ENCODE measurements at regions not wholly inside any gene's neighbourhood (a gene's known extent, or its start where the extent isn't known, plus 50 kb on each side); places are given as distances from the start of the nearest gene placed in this dataset.
"Not testable (repeated sequence)": the region's sequence is repeated elsewhere in the genome, so short reads cannot be mapped to it uniquely, and the experiment has no call there.

- Mint-ChIP-seq H3K27ac (ENCODE audit: unreplicated experiment) (no peak overlapping the region), H3K27me3 (ENCODE audit: low read depth) (peaks cover 7% of the 10 kb centered on the region), H3K9me3 (ENCODE audit: low read depth) (no peaks in the 10 kb centered on the region), H3K36me3 (ENCODE audit: low read depth) (no peaks in the 10 kb centered on the region), H3K4me3 (ENCODE audit: unreplicated experiment) (no peak overlapping the region), H3K4me1 (ENCODE audit: low read depth) (no peaks in the 10 kb centered on the region)
- no peak for TF ChIP-seq CTCF (IDR thresholded peaks at IDR 0.05)
- no peak for DNase-seq (ENCODE audit: low spot score)
These were observed 453.7 kb downstream of the NAV3 start for GRCh38 chr12:78284417-78284816.

GRCh38 chr12:78290606-78291345 lies 460.1 kb downstream of the NAV3 start:
- DNase-seq (ENCODE audit: low spot score) = no peak
- H3K27ac Mint-ChIP-seq (ENCODE audit: unreplicated experiment) = peak overlapping the region; percentile 38
- peaks cover 2% of the 10 kb centered on the region for H3K27me3 Mint-ChIP-seq (ENCODE audit: low read depth)
- H3K36me3 Mint-ChIP-seq (ENCODE audit: low read depth) = no peaks in the 10 kb centered on the region
- H3K4me3 Mint-ChIP-seq (ENCODE audit: unreplicated experiment) = peak overlapping the region; percentile 35
- H3K9me3 Mint-ChIP-seq (ENCODE audit: low read depth) = no peaks in the 10 kb centered on the region
- peaks cover 29% of the 10 kb centered on the region for H3K4me1 Mint-ChIP-seq (ENCODE audit: low read depth)
- no peak for TF ChIP-seq CTCF (IDR thresholded peaks at IDR 0.05)

GRCh38 chr12:78293059-78293686 lies 462.5 kb downstream of the NAV3 start:
- no peak for DNase-seq (ENCODE audit: low spot score)
- Mint-ChIP-seq H3K36me3 (ENCODE audit: low read depth) (no peaks in the 10 kb centered on the region), H3K4me3 (ENCODE audit: unreplicated experiment) (no peak overlapping the region), H3K27ac (ENCODE audit: unreplicated experiment) (no peak overlapping the region), H3K9me3 (ENCODE audit: low read depth) (no peaks in the 10 kb centered on the region), H3K27me3 (ENCODE audit: low read depth) (no peaks in the 10 kb centered on the region), H3K4me1 (ENCODE audit: low read depth) (peaks cover 29% of the 10 kb centered on the region)
- TF ChIP-seq CTCF (IDR thresholded peaks at IDR 0.05) = no peak

GRCh38 chr12:78301282-78301681 lies 470.6 kb downstream of the NAV3 start:
- not testable (repeated sequence) for H3K36me3 Mint-ChIP-seq (ENCODE audit: low read depth); H3K27ac Mint-ChIP-seq (ENCODE audit: unreplicated experiment); DNase-seq (ENCODE audit: low spot score); H3K9me3 Mint-ChIP-seq (ENCODE audit: low read depth); H3K4me3 Mint-ChIP-seq (ENCODE audit: unreplicated experiment); H3K4me1 Mint-ChIP-seq (ENCODE audit: low read depth); H3K27me3 Mint-ChIP-seq (ENCODE audit: low read depth)

GRCh38 chr12:78305808-78306207 lies 475.1 kb downstream of the NAV3 start:
- H3K4me3 Mint-ChIP-seq (ENCODE audit: unreplicated experiment) = no peak overlapping the region
- H3K27me3 Mint-ChIP-seq (ENCODE audit: low read depth) = peaks cover 7% of the 10 kb centered on the region
- H3K27ac Mint-ChIP-seq (ENCODE audit: unreplicated experiment) = no peak overlapping the region
- H3K4me1 Mint-ChIP-seq (ENCODE audit: low read depth) = no peaks in the 10 kb centered on the region
- no peak for DNase-seq (ENCODE audit: low spot score)
- TF ChIP-seq CTCF (IDR thresholded peaks at IDR 0.05) = no peak
- H3K9me3 Mint-ChIP-seq (ENCODE audit: low read depth) = peaks cover 2% of the 10 kb centered on the region
- no peaks in the 10 kb centered on the region for H3K36me3 Mint-ChIP-seq (ENCODE audit: low read depth)

- no peak overlapping the region for H3K27ac Mint-ChIP-seq (ENCODE audit: unreplicated experiment)
- no peaks in the 10 kb centered on the region for H3K36me3 Mint-ChIP-seq (ENCODE audit: low read depth)
- H3K27me3 Mint-ChIP-seq (ENCODE audit: low read depth) = peaks cover 8% of the 10 kb centered on the region
- no peak for TF ChIP-seq CTCF (IDR thresholded peaks at IDR 0.05)
- no peak overlapping the region for H3K4me3 Mint-ChIP-seq (ENCODE audit: unreplicated experiment)
- H3K4me1 Mint-ChIP-seq (ENCODE audit: low read depth) = no peaks in the 10 kb centered on the region
- peaks cover 2% of the 10 kb centered on the region for H3K9me3 Mint-ChIP-seq (ENCODE audit: low read depth)
- no peak for DNase-seq (ENCODE audit: low spot score)
These were observed 475.5 kb downstream of the NAV3 start for GRCh38 chr12:78306236-78306635.

All from chondrocyte (in vitro differentiated cells).